Stimulated activated CD8-positive, alpha-beta memory T cell treated with anti-CD3 and anti-CD28 coated beads, Interleukin-2, amount 100 ng/mL, for 48 hours (primary cell): ENCODE measurements at regions not wholly inside any gene's neighbourhood (a gene's known extent, or its start where the extent isn't known, plus 50 kb on each side); places are given as distances from the start of the nearest gene placed in this dataset.

Source experiments
- DNase-seq, 2 donors: peaks; one replicate each; pipeline ENCODE4 v3.0.0-alpha.2; 2020; ENCODE audit warnings: low read depth in 2 of 2

DNA sequence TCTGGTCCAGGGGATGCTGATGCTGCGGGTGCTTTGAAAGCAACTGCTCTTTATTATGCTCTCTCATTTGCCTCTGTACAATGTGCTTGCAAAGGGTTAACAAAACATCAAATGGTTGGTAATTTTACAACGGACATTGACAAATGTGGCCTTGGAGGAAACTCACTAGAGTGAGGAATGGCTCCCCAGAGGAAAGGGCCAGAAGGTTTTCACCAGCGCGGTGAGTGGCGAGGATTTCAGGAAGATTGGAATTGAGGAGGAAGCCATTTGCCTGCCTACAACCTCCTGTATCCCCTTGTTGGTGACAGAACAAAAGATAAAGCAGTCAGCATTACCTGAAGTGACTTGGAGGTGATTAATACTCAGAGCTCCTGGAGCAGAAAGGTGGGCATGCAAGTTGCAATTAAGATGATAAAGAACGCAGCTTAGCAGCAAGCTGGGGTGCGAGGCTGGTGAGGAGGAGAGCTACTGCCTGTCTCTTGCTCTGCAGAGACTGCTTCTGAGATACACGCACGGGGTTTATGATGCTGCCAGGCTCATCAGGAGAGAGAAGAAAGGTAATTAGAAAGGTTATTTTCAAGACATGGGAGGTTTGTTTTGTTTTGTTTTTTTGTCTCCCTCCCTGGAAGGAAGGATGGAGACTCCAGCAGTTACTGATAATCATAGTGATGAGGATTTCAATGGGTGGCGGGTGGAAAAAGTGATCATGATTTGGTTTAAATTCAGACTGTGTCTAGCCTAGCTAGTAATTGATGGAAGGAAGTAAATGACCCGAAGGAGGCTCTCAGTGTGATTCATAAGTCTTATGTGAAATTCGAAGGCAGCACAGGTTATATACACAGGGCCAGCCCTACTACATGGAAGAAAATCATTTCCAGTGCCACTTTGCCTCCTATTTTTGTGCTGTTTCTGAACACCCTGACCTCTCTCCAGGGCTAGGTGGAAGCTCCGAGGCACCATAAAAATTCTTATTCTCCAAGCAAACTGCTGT is 141.6 kb upstream of the DTNBP1 start:
- no peak for DNase-seq

DNA sequence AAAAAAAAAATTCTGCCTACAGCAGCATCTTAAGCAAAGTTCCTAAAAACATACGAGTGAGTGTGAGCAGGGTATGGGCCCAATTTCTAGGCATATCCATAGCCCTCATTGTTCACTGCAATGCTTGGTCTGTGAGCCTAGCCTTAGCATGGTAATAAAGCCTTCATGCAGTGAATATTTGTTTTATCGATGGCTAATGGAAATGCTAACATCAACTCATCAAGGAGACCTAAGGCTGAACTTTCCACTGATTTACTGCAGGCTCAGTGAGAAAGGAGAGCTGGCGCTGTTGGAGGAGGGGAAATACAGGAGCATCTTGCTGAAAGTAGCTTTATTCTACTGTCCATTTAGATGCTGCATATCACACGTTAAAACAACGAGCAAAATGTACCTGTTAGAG is 139.6 kb upstream of the DTNBP1 start:
- no peak for DNase-seq

DNA sequence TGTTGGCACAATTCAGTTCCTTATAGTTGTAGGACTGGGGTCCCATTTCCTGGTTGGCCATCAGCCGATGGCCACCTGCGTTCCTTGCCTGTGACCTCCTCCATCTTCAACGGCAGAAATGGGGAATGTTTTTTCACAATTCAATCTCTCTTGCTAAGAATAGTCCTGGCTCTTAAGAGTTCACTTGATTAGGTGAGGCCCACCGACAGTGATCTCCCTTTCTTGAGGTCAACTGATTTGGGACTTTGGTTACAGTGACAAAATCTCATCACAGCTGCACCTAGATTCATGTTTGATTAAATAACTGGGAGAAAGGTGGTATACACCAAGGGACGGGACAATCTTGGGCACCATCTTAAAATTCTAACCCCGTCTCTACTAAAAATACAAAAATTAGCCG is 139.1 kb upstream of the DTNBP1 start:
- DNase-seq: no peak

DNA sequence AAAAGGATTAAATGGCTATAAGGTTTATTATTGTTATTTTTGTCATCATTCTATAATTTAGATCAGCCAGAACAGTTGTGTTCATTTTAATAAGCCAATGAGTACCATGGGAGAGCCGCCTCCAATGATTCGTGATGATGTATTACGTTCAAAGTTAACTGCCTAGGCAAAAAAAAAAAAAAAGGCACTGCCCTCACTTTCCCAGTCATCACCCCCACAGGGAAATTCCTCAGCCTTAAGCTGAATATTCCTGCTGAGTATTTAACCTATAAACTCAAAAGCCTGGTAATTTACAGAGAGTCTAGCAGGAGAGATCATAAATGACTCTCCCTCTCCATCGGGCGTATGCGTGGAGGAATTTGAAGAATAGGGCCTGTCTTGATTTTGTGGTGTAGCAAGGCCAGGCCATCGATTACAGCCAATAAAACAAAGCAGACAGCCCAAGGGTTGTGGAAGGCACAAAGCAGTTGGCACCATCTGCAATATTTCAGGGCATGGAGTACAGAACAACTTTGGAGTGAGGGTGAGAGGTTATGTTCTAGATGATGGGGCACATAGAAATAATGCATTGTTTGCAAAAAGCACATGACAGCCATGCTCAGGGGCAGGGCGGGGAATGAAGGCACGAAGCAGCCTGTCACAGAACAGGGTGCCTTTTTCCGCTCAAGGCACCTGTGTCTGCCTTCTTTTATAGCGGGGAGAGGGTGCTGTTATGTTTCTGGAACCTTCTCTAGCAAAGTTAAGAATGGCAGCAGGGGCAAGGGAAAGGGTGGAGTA is 138.2 kb upstream of the DTNBP1 start:
- no peak for DNase-seq

GRCh38 chr6:15798533-15799255 is 135.9 kb upstream of the DTNBP1 start:
- DNase-seq: no peak

- no peak for DNase-seq
Measured at GRCh38 chr6:15796844-15797243, 134.0 kb upstream of the DTNBP1 start.

DNA sequence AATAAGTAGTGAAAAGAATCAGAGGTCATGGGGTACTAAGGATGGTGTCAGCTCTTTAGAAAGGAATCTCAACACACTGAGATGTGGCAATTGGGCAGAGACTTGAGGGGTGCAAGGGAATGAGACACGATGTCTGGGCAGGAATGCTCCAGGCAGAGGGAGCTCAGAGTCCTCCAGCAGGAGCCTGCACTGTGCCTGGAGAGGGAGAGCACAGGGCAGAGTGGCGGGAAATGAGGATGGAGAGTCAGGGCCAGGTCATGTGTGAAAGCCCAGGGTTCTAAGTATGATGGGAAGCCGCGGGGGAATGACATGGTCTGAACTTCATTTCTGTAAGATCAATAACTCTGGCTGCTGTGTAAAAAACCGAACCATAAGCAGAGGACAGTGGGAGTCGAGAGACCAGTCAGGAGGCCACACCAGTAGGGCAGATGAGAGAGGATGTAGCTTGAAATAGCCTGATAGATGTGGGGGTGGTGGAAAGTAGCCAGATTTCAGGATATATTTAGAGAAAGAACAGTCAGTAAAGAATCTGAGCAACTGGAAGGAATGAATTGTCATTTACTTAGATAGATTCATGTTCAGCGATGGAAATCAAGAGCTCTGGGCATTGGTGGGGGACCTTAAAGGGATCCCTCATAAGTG is 133.4 kb upstream of the DTNBP1 start:
- DNase-seq: no peak

DNA sequence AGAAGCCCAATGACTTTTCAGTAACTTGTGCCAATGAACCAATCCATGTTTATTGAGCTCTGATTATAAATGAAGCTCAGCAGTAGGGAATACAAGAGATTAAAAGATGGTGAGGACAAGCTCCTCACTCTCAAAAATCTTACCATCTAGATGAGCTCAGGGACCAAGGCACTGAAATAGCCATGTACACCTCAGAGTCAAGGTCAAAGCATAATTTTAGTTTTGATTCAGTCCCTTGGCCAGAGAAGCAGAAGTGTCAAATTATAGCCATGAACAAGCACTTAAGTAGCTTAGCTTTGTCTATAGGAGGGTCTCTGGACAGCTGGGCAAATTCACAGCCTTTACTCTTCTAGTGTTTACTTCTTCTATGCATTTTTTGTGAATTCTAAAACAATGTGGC is 131.0 kb upstream of the DTNBP1 start:
- no peak for DNase-seq

GRCh38 chr6:15793288-15793687 is 130.5 kb upstream of the DTNBP1 start:
- DNase-seq: no peak

DNA sequence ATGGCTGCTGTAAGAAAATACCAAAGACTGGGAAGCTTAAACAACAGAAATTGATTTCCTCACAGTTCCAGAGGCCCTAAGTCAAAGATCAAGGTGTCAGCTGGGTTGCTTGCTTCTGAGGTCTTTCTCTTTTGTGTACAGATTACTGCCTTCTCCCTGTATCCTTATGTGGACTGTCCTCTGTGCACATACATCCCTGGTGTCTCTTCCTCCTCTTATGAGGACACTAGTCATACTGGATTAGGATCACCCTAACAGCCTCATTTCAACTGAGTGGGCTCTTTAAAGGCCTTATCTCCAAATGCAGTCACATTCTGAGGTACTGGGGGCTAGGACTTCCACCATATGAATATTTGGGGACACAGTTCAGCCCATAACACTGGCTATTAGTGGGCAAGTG is 130.0 kb upstream of the DTNBP1 start:
- DNase-seq: no peak

DNA sequence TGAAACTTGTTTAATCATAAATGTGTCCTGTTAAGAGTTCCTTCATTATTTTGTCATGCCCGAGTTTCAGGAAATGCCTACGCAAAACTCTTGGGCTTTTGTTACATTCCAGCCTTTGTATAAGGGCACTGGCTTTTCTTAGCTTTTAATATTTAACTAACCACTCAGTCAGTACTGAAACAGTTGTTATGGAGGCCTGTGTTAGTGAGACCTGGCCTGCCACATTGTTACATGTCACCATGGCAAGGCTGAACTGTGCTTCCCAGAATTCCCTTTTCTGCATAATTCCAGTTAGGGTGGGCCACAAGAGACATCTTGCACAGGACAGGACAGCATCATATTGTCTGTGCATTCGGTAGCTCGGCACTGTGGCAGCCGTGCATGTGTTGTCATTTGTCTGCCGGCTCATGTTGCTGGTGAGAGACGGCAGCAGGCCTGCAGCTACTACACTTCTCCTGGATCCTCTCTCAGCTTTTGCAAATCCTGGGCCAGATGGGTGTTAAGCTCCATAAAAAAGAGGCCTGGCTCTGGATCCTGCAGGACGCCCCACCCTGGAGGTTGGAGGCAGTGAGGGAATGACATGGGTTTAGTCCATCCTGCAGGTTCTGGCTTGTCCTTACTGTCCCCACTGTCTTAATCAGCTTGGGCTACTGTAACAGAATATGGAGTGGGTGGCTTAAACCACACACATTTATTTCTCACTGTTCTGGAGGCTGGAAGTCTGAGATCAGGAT is 128.8 kb upstream of the DTNBP1 start:
- DNase-seq: no peak

DNA sequence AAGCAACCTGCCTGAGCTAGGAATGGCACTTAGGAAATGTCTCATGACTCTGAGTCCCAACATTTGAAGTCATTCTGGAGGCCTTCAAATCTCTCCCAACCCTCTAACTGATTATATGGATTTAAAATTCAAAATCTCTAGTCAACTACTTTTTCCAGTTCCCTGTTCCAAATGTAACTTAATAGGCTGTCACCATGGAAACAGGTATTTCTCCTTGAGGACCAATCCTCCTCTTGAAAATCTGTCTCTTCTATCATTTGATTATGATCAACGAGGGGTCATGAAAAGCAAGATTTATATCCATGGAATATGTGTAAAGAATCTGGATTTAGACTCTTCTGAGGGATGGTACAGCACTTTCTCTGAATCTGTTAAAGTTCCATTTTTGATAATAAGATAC is 127.3 kb upstream of the DTNBP1 start:
- DNase-seq: no peak

- DNase-seq: no peak
Measured at GRCh38 chr6:15786846-15787245, 124.0 kb upstream of the DTNBP1 start.

GRCh38 chr6:15783484-15783883 is 120.7 kb upstream of the DTNBP1 start:
- DNase-seq: no peak

GRCh38 chr6:15781890-15782289 is 119.1 kb upstream of the DTNBP1 start:
- no peak for DNase-seq

DNA sequence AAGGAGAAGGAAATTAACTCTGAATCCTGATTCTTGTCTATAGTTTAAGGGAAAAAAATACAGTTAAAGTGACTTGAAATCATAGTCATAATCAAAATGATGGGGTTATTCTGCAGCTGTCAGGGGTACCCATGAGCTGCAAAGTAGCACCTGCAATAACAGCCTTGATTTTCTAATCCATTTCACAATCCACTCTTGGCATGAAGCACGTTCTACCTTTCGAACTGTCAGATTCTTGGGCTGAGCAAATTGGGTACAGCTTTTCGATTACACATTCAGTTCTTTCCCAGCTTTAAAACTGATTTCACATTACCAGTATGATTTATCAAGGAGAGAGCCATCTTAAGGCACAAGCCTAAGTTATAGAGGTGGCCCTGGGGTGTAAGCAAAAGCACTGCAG is 118.5 kb upstream of the DTNBP1 start:
- no peak for DNase-seq

DNA sequence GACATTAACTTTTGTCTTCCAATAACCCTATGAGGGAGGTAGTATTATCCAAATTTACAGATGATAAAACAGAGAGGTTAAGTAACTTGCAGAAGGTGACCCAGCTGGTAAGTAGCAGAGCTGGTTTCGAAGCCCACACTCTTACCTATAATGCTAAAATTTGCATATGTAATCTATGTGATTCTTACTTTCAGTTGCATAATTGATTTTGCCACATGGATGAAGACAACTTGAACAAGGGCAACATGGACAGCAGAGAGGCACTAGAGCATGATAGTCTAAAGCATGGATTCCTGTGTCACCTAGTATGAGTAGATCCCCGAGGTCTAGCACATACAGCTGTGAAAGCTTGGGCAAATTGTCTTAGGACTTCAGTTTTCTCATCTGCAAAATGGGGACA is 117.6 kb upstream of the DTNBP1 start:
- DNase-seq: no peak

- DNase-seq: no peak
Measured at GRCh38 chr6:15779726-15780125, 116.9 kb upstream of the DTNBP1 start.

DNA sequence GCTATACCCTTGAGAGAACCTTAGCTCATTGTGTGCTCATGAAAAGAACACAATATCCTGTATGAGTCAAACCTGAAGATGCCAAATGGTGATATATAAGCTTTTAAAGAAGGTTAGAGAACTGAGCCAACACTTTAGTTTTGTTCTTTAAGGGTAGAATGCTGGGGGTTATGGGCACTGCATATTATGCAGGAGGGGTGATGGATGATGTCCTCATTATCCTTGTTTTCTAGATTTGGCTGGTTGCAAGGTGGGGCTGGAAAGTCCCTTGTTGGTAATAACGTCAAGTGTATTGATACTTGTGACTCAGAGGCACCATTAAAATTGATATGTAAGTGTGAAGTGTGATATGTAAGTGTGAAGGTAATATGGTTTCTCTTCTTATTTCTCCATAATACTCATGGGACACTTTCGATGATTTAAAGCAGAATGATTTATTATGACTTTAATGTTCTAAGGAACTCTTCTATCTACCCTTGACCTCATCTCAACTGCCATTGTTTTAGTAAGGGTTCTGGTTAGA is 113.7 kb upstream of the DTNBP1 start:
- DNase-seq: peak in 1 of 2 donors; percentile 8

GRCh38 chr6:15775741-15776140 is 112.9 kb upstream of the DTNBP1 start:
- no peak for DNase-seq
